WTC11 (cell line): ENCODE measurements at regions not wholly inside any gene's neighbourhood (a gene's known extent, or its start where the extent isn't known, plus 50 kb on each side); places are given as distances from the start of the nearest gene placed in this dataset.

Experiments used
- ATF6 ChIP-seq: sonication (generic); formaldehyde crosslinking; IDR thresholded peaks from 2 replicates; pipeline ENCODE4 v1.8.1; 2023; ENCODE audit warnings: mild to moderate bottlenecking, missing genetic modification reagents
- CTCF ChIP-seq: fragments of 200-600 bp; IDR thresholded peaks from 2 replicates; pipeline ENCODE4 v1.8.0; 2022; ENCODE audit warnings: antibody characterized with exemption
- IRF1 ChIP-seq: sonication (generic); formaldehyde crosslinking; IDR thresholded peaks from 2 replicates; pipeline ENCODE4 v1.8.0; 2023; ENCODE audit warnings: missing genetic modification reagents
- IRF2 ChIP-seq: sonication (generic); formaldehyde crosslinking; IDR thresholded peaks from 2 replicates; pipeline ENCODE4 v1.8.0; 2022; ENCODE audit warnings: low read depth, missing genetic modification reagents, borderline replicate concordance
- ZBTB43 ChIP-seq: sonication (generic); formaldehyde crosslinking; IDR thresholded peaks from 2 replicates; pipeline ENCODE4 v1.8.1; 2023; ENCODE audit warnings: mild to moderate bottlenecking, missing genetic modification reagents
- ZNF138 ChIP-seq: sonication (generic); formaldehyde crosslinking; conservative IDR thresholded peaks from 2 replicates; pipeline ENCODE4 v1.8.1; 2022; ENCODE audit warnings: mild to moderate bottlenecking, moderate library complexity, missing genetic modification reagents
- ZNF219 ChIP-seq: sonication (generic); formaldehyde crosslinking; IDR thresholded peaks from 2 replicates; pipeline ENCODE4 v1.8.0; 2023; ENCODE audit warnings: missing genetic modification reagents, mild to moderate bottlenecking, borderline replicate concordance
- ZNF317 ChIP-seq: sonication (generic); formaldehyde crosslinking; IDR thresholded peaks from 2 replicates; pipeline ENCODE4 v1.8.1; 2023; ENCODE audit warnings: low read depth, mild to moderate bottlenecking, moderate library complexity, missing genetic modification reagents, borderline replicate concordance
- ZSCAN18 ChIP-seq: fragments of 250-450 bp; sonication (Bioruptor Pico); IDR thresholded peaks from 2 replicates; pipeline ENCODE4 v2.1.2; 2022; ENCODE audit warnings: mild to moderate bottlenecking, moderate library complexity

- TF ChIP-seq CTCF = no peak
- no peak for TF ChIP-seq ZBTB43 (CRISPR knock-in tag)
- no peak for TF ChIP-seq ZNF138
- TF ChIP-seq ZNF219 = no peak
- no peak for TF ChIP-seq IRF2 (CRISPR knock-in tag)
- TF ChIP-seq IRF1 (CRISPR knock-in tag) = no peak
- no peak for TF ChIP-seq ZSCAN18 (CRISPR knock-in tag)
- no peak for TF ChIP-seq ATF6
- no peak for TF ChIP-seq ZNF317
Observed at GRCh38 chr18:39845106-39845505, 2109.9 kb upstream of the PIK3C3 start.
